K562 (cell line): ENCODE measurements at regions not wholly inside any gene's neighbourhood (a gene's known extent, or its start where the extent isn't known, plus 50 kb on each side); places are given as distances from the start of the nearest gene placed in this dataset.

Experiments used
- ATAC-seq: fragments of 200-7000 bp; cut with Tn5 transposase; 3 replicates; pipeline ENCODE4 v1.9.1; 2020; ENCODE audit warnings: moderate library complexity
- BruUV-seq: library from RNA; stranded (reverse); fragments of 400-500 nt; replicated peaks from 2 replicates; lab custom pipeline; 2021; lab: Mats Ljungman, UMichigan
- CTCF ChIA-PET: fragments of 300-600 bp; formaldehyde crosslinking; extraction: SDS; loops from one replicate; lab custom pipeline; 2021; ENCODE audit warnings: low intra/inter-chr PET ratio; lab: Yijun Ruan, JAX
- POLR2A ChIA-PET: fragments of 300-600, 350-650 bp; sonication (Branson Sonifier 250); formaldehyde crosslinking; extraction: SDS; loops from one replicate; lab custom pipeline; 2021; ENCODE audit warnings: antibody characterized with exemption, inconsistent platforms; lab: Yijun Ruan, JAX
- DNase-seq, 4 experiments: peaks; one replicate each; pipeline versions ENCODE4 v3.0.0 to v3.0.0-alpha.2; 2011 to 2018; ENCODE audit warnings: low spot score in 3 of 4, mixed read lengths in 3 of 4; ENCODE audit errors: extremely low read depth in 1 of 4
- FAIRE-seq: peaks from 2 replicates; lab custom pipeline; 2011; peaks lifted over from hg19 to GRCh38; lab: Jason Lieb, UNC
- H2AFZ ChIP-seq: 2 replicates; pipeline ENCODE4 v1.6.0; 2011; ENCODE audit warnings: low read depth, low read length, control low read depth, inconsistent platforms
- H3K27ac ChIP-seq: fragments of 200-600 bp; 3 replicates; pipeline ENCODE4 v1.8.0; 2011; ENCODE audit warnings: low read depth, mild to moderate bottlenecking, control low read depth, inconsistent platforms, low read length, moderate library complexity, mixed read lengths; ENCODE audit errors: extremely low read depth
- H3K27me3 ChIP-seq, 2 experiments: fragments of 300-600 bp in 1 of 2; 2 replicates in 1 of 2; 3 replicates in 1 of 2; pipeline versions ENCODE4 v1.6.0 to v1.8.0; 2011; ENCODE audit warnings: inconsistent platforms in 2 of 2, low read length in 2 of 2, mild to moderate bottlenecking in 1 of 2, mixed read lengths in 1 of 2, moderate library complexity in 1 of 2; ENCODE audit not compliant: control insufficient read depth in 2 of 2, insufficient read depth in 2 of 2
- H3K36me3 ChIP-seq: fragments of 300-600 bp; 3 replicates; pipeline ENCODE4 v1.8.0; 2011; ENCODE audit warnings: mild to moderate bottlenecking, low read length, inconsistent platforms; ENCODE audit not compliant: control insufficient read depth, insufficient read depth
- H3K4me1 ChIP-seq, 2 experiments: fragments of 200-600 bp in 1 of 2; replicated peaks in 1 of 2; 2 replicates in 1 of 2; 3 replicates in 1 of 2; pipeline versions ENCODE4 v1.5.1 to v1.8.0; 2011; ENCODE audit warnings: inconsistent platforms in 2 of 2, low read length in 2 of 2, mild to moderate bottlenecking in 1 of 2, mixed read lengths in 1 of 2, moderate library complexity in 1 of 2; ENCODE audit not compliant: control insufficient read depth in 2 of 2, insufficient read depth in 2 of 2
- H3K4me2 ChIP-seq: 2 replicates; pipeline ENCODE4 v1.6.1; 2011; ENCODE audit warnings: low read length, control low read depth, inconsistent platforms, mixed read lengths; ENCODE audit not compliant: insufficient read depth
- H3K4me3 ChIP-seq: fragments of 200-600 bp; sonication (generic), shearing (Covaris generic); 2 replicates; pipeline ENCODE4 v1.5.1; 2016; ENCODE audit warnings: control low read depth, inconsistent platforms
- H3K79me2 ChIP-seq: fragments of 200-600 bp; 3 replicates; pipeline ENCODE4 v1.8.0; 2011; ENCODE audit warnings: low read length, inconsistent platforms; ENCODE audit not compliant: control insufficient read depth, insufficient read depth
- H3K9ac ChIP-seq, 2 experiments: 2 replicates each; pipeline versions ENCODE4 v1.6.0 to v1.6.1; 2011; ENCODE audit warnings: low read depth in 2 of 2, low read length in 2 of 2, control low read depth in 1 of 2, inconsistent platforms in 1 of 2, mild to moderate bottlenecking in 1 of 2, mixed read lengths in 1 of 2; ENCODE audit not compliant: insufficient read depth in 1 of 2
- H3K9me1 ChIP-seq: one replicate; pipeline ENCODE4 v1.6.0; 2011; ENCODE audit warnings: inconsistent platforms, mild to moderate bottlenecking, low read length, moderate library complexity; ENCODE audit not compliant: control insufficient read depth, insufficient read depth
- H3K9me3 ChIP-seq: replicated peaks from 2 replicates; pipeline ENCODE4 v1.5.1; 2011; ENCODE audit warnings: low read depth, low read length, inconsistent platforms; ENCODE audit not compliant: control insufficient read depth, insufficient read depth
- H4K20me1 ChIP-seq: replicated peaks from 2 replicates; pipeline ENCODE4 v1.6.1; 2011; ENCODE audit warnings: low read length, inconsistent platforms, mixed read lengths; ENCODE audit not compliant: control insufficient read depth, insufficient read depth
- DIDO1 ChIP-seq: fragments of 450-650 bp; IDR thresholded peaks from 2 replicates; pipeline ENCODE4 v1.6.1; 2016; ENCODE audit warnings: low read depth, missing biosample characterization, missing genetic modification characterization
- KLF1 ChIP-seq: fragments of 450-650 bp; IDR thresholded peaks from 2 replicates; pipeline ENCODE4 v1.6.1; 2016; ENCODE audit warnings: missing genetic modification characterization, missing compliant biosample characterization
- PHF21A ChIP-seq: fragments of 450-650 bp; IDR thresholded peaks from 2 replicates; pipeline ENCODE4 v1.6.1; 2017; ENCODE audit warnings: low read depth, borderline replicate concordance
- POU5F1 ChIP-seq: fragments of 150-350 bp; IDR thresholded peaks from 2 replicates; pipeline ENCODE4 v1.6.1; 2014; ENCODE audit warnings: borderline replicate concordance, low read length, low read depth, mild to moderate bottlenecking; ENCODE audit not compliant: partially characterized antibody
- RBM22 ChIP-seq: fragments of 200-400 bp; formaldehyde crosslinking; IDR thresholded peaks from 2 replicates; pipeline ENCODE4 v1.6.1; 2018; ENCODE audit warnings: low read length, low read depth; ENCODE audit not compliant: poor library complexity, severe bottlenecking
- SMAD1 ChIP-seq: fragments of 150-350 bp; IDR thresholded peaks from 2 replicates; pipeline ENCODE4 v1.6.1; 2014; ENCODE audit warnings: low read length, low read depth; ENCODE audit not compliant: partially characterized antibody
- SMARCB1 ChIP-seq: IDR thresholded peaks from 2 replicates; pipeline ENCODE4 v1.6.1; 2011; ENCODE audit warnings: improper control_type of control experiment, low read depth; ENCODE audit not compliant: insufficient read length
- TBP ChIP-seq: optimal IDR thresholded peaks from 2 replicates; pipeline ENCODE3; 2011; ENCODE audit warnings: low read depth, low read length, improper control_type of control experiment
- TFAM ChIP-seq: fragments of 250-450 bp; sonication (Bioruptor Pico); conservative IDR thresholded peaks from 2 replicates; pipeline ENCODE4 v1.5.0; 2021; ENCODE audit warnings: mild to moderate bottlenecking, moderate library complexity
- TGIF2 ChIP-seq: sonication (generic); formaldehyde crosslinking; IDR thresholded peaks from 2 replicates; pipeline ENCODE4 v1.8.1; 2022; ENCODE audit warnings: mild to moderate bottlenecking, missing genetic modification reagents, moderate library complexity
- ZBTB17 ChIP-seq: fragments of 450-650 bp; formaldehyde crosslinking; IDR thresholded peaks from 2 replicates; pipeline ENCODE4 v1.4.0; 2020; ENCODE audit warnings: mild to moderate bottlenecking
- ZNF134 ChIP-seq: fragments of 250-450 bp; sonication (Bioruptor Pico); conservative IDR thresholded peaks from 2 replicates; pipeline ENCODE4 v1.4.0; 2020
- ZNF431 ChIP-seq: sonication (generic); formaldehyde crosslinking; IDR thresholded peaks from 2 replicates; pipeline ENCODE4 v1.8.0; 2022; ENCODE audit warnings: mild to moderate bottlenecking, missing genetic modification reagents
- WGBS: fragments of 100-300 bp; shearing (Covaris generic); methylation state at CpG from one replicate; pipeline ENCODE4 v1.1.6; 2016; ENCODE audit warnings: low coverage, mixed read lengths; ENCODE audit not compliant: insufficient coverage; ENCODE audit errors: missing lambda C conversion rate; 5-methylcytosine and 5-hydroxymethylcytosine counted together
- in situ Hi-C: fragments of 300-500 bp; cut with MboI; formaldehyde crosslinking; loops from 4 replicates; pipeline ENCODE4 v1.15.0; 2018; ENCODE audit warnings: inconsistent platforms, mixed read lengths
- intact Hi-C: fragments of 100-400 bp; cut with micrococcal nuclease; formaldehyde crosslinking; loops from 2 replicates; pipeline ENCODE4 v1.14.2; 2022
- TF ChIP-seq, protein P1 (sequence below): sonication (generic); formaldehyde crosslinking; IDR thresholded peaks from 2 replicates; pipeline ENCODE4 v1.8.0; 2023; ENCODE audit warnings: mild to moderate bottlenecking, missing genetic modification reagents
- TF ChIP-seq, protein P2 (sequence below): fragments of 200-400 bp; formaldehyde crosslinking; IDR thresholded peaks from 2 replicates; pipeline ENCODE4 v1.6.1; 2017; ENCODE audit warnings: mild to moderate bottlenecking, low read depth, low read length, moderate library complexity
- TF ChIP-seq, protein P3 (sequence below): sonication (generic); formaldehyde crosslinking; IDR thresholded peaks from 2 replicates; pipeline ENCODE4 v1.8.0; 2022; ENCODE audit warnings: mild to moderate bottlenecking, missing genetic modification reagents
- TF ChIP-seq, protein P4 (sequence below): fragments of 450-650 bp; formaldehyde crosslinking; IDR thresholded peaks from 2 replicates; pipeline ENCODE4 v1.4.0; 2020; ENCODE audit warnings: mild to moderate bottlenecking, mixed read lengths
- TF ChIP-seq, protein P5 (sequence below): sonication (generic); formaldehyde crosslinking; IDR thresholded peaks from 2 replicates; pipeline ENCODE4 v1.8.0; 2022; ENCODE audit warnings: mild to moderate bottlenecking, missing genetic modification reagents

DNA sequence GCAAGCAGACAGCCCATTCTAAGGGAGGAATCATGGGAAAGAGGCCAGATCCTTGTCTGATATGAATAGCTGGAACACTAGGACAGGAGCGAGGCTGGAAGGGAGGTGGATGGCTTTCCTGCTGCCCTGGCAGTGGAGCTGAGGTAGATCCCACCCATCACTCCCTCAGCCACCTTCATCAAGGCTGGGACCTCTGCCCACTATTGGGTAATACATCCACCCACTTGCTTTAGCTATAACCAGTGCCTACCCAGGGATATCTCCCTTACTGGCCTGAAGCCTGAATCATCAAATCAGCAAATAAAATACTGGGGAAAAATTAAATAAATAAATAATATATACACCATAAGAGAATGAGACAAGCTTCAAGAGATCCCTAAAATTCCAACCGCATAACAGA lies 183.2 kb upstream of the KYNU start:
- no peak overlapping the region for H3K4me3 ChIP-seq
- ChIA-PET POLR2A (no interaction called here), CTCF (interaction anchor here (0.6 kb wide), 1 partner anchor 542 kb away, joined by 4 read pairs; no protein-coding TSS in a partner anchor)
- H4K20me1 ChIP-seq: no peaks in the 10 kb centered on the region
- FAIRE-seq (no peak), ATAC-seq (no peak), DNase-seq (no peak)
- H3K27me3 ChIP-seq: no peaks in the 10 kb centered on the region
- no peaks in the 10 kb centered on the region for H3K9me1 ChIP-seq
- intact Hi-C loops (no loop called here), in situ Hi-C loops (loop anchor here (25.0 kb wide), 1 partner anchor 293 kb away; no protein-coding TSS in a partner anchor)
- no peaks in the 10 kb centered on the region; a peak in 1 of 5 replicates for H3K4me1 ChIP-seq
- no peak overlapping the region for H2AFZ ChIP-seq
- no peaks in the 10 kb centered on the region for H3K79me2 ChIP-seq
- H3K9ac ChIP-seq: no peak overlapping the region
- H3K36me3 ChIP-seq: no peaks in the 10 kb centered on the region
- no peak overlapping the region for H3K27ac ChIP-seq
- 13% methylated on average over 2 of the region's 2 CpGs for WGBS
- H3K9me3 ChIP-seq: no peaks in the 10 kb centered on the region
- H3K4me2 ChIP-seq: no peak overlapping the region
- no TSS peak for BruUV-seq
- TF ChIP-seq SMARCB1: no peak
- TF ChIP-seq ZBTB17 (CRISPR knock-in tag): no peak
- TF ChIP-seq, protein P1, sequence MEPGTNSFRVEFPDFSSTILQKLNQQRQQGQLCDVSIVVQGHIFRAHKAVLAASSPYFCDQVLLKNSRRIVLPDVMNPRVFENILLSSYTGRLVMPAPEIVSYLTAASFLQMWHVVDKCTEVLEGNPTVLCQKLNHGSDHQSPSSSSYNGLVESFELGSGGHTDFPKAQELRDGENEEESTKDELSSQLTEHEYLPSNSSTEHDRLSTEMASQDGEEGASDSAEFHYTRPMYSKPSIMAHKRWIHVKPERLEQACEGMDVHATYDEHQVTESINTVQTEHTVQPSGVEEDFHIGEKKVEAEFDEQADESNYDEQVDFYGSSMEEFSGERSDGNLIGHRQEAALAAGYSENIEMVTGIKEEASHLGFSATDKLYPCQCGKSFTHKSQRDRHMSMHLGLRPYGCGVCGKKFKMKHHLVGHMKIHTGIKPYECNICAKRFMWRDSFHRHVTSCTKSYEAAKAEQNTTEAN (CRISPR knock-in tag): no peak
- TF ChIP-seq KLF1 (tag): no peak
- TF ChIP-seq RBM22: no peak
- no peak for TF ChIP-seq SMAD1
- TF ChIP-seq POU5F1: no peak
- TF ChIP-seq, protein P2, sequence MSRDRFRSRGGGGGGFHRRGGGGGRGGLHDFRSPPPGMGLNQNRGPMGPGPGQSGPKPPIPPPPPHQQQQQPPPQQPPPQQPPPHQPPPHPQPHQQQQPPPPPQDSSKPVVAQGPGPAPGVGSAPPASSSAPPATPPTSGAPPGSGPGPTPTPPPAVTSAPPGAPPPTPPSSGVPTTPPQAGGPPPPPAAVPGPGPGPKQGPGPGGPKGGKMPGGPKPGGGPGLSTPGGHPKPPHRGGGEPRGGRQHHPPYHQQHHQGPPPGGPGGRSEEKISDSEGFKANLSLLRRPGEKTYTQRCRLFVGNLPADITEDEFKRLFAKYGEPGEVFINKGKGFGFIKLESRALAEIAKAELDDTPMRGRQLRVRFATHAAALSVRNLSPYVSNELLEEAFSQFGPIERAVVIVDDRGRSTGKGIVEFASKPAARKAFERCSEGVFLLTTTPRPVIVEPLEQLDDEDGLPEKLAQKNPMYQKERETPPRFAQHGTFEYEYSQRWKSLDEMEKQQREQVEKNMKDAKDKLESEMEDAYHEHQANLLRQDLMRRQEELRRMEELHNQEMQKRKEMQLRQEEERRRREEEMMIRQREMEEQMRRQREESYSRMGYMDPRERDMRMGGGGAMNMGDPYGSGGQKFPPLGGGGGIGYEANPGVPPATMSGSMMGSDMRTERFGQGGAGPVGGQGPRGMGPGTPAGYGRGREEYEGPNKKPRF: no peak
- TF ChIP-seq, protein P3, sequence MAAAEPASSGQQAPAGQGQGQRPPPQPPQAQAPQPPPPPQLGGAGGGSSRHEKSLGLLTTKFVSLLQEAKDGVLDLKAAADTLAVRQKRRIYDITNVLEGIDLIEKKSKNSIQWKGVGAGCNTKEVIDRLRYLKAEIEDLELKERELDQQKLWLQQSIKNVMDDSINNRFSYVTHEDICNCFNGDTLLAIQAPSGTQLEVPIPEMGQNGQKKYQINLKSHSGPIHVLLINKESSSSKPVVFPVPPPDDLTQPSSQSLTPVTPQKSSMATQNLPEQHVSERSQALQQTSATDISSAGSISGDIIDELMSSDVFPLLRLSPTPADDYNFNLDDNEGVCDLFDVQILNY (CRISPR knock-in tag): no peak
- TF ChIP-seq PHF21A: no peak
- TF ChIP-seq, protein P4, sequence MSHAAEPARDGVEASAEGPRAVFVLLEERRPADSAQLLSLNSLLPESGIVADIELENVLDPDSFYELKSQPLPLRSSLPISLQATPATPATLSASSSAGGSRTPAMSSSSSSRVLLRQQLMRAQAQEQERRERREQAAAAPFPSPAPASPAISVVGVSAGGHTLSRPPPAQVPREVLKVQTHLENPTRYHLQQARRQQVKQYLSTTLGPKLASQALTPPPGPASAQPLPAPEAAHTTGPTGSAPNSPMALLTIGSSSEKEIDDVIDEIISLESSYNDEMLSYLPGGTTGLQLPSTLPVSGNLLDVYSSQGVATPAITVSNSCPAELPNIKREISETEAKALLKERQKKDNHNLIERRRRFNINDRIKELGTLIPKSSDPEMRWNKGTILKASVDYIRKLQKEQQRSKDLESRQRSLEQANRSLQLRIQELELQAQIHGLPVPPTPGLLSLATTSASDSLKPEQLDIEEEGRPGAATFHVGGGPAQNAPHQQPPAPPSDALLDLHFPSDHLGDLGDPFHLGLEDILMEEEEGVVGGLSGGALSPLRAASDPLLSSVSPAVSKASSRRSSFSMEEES: no peak
- TF ChIP-seq TGIF2 (CRISPR knock-in tag): no peak
- TF ChIP-seq, protein P5, sequence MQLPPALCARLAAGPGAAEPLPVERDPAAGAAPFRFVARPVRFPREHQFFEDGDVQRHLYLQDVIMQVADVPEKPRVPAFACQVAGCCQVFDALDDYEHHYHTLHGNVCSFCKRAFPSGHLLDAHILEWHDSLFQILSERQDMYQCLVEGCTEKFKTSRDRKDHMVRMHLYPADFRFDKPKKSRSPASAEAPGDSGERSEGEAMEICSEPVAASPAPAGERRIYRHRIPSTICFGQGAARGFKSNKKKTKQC: no peak
- no peak for TF ChIP-seq DIDO1 (tag)
- no peak for TF ChIP-seq ZNF431 (CRISPR knock-in tag)
- no peak for TF ChIP-seq TFAM (CRISPR knock-in tag)
- no peak for TF ChIP-seq ZNF134 (CRISPR knock-in tag)
- no peak for TF ChIP-seq TBP
